Suprapubic skin (tissue), 3 donors: ENCODE measurements at regions not wholly inside any gene's neighbourhood (a gene's known extent, or its start where the extent isn't known, plus 50 kb on each side); places are given as distances from the start of the nearest gene placed in this dataset.

Source experiments
- POLR2A ChIP-seq, 2 donors: fragments of 450-650 bp; IDR thresholded peaks; one replicate each; pipeline ENCODE4 v1.6.1; 2017; ENCODE audit warnings: antibody characterized with exemption in 2 of 2, mild to moderate bottlenecking in 2 of 2, moderate library complexity in 2 of 2
- TF ChIP-seq, protein P1 (sequence below), 2 donors: fragments of 200-600 bp in 1 of 2; fragments of 450-650 bp in 1 of 2; sonication (generic) in 1 of 2; IDR thresholded peaks; one replicate each; pipeline ENCODE4 v1.5.1; 2016 to 2019; ENCODE audit warnings: antibody characterized with exemption in 2 of 2, mild to moderate bottlenecking in 1 of 2, moderate library complexity in 1 of 2

DNA sequence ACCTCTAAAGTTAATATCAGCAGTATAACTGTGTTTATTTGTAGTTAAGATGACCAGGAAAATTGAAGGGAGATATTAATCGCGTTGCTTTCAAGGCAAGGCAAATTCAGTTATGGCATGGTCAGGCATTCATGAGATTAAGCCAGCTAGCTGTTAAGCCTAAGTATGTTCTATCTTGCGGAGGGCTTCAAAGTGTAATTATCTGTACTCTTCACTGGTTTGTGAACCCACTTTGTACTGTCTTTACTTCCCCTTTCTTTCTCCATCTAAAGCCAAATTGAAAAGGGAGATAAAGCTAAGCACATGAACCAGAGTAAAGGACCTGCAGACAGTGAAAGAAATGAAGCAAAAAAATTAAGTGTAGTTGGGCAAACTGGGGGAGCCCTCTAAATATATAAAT, 483.1 kb upstream of the NRP1 start:
- TF ChIP-seq, protein P1, sequence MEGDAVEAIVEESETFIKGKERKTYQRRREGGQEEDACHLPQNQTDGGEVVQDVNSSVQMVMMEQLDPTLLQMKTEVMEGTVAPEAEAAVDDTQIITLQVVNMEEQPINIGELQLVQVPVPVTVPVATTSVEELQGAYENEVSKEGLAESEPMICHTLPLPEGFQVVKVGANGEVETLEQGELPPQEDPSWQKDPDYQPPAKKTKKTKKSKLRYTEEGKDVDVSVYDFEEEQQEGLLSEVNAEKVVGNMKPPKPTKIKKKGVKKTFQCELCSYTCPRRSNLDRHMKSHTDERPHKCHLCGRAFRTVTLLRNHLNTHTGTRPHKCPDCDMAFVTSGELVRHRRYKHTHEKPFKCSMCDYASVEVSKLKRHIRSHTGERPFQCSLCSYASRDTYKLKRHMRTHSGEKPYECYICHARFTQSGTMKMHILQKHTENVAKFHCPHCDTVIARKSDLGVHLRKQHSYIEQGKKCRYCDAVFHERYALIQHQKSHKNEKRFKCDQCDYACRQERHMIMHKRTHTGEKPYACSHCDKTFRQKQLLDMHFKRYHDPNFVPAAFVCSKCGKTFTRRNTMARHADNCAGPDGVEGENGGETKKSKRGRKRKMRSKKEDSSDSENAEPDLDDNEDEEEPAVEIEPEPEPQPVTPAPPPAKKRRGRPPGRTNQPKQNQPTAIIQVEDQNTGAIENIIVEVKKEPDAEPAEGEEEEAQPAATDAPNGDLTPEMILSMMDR (IDR thresholded peaks at IDR 0.05) = no peak
- no peak for TF ChIP-seq POLR2A (IDR thresholded peaks at IDR 0.05)
